Fibroblast of villous mesenchyme (primary cell): ENCODE measurements at regions not wholly inside any gene's neighbourhood (a gene's known extent, or its start where the extent isn't known, plus 50 kb on each side); places are given as distances from the start of the nearest gene placed in this dataset.
A peak's percentile ranks its signal among the peaks of the same experiment; 100 is the strongest.

Experiments
- DNase-seq: peaks from one replicate; pipeline ENCODE4 v3.0.0-alpha.2; 2010; ENCODE audit warnings: low read depth
- H3K4me3 ChIP-seq: 2 replicates; pipeline ENCODE4 v1.5.1; 2011; ENCODE audit warnings: low read depth, mild to moderate bottlenecking, low read length
- TF ChIP-seq, protein P1 (sequence below): IDR thresholded peaks from 2 replicates; pipeline ENCODE4 v1.5.1; 2012; ENCODE audit warnings: low read depth, mild to moderate bottlenecking, low read length; ENCODE audit not compliant: insufficient read depth

DNA sequence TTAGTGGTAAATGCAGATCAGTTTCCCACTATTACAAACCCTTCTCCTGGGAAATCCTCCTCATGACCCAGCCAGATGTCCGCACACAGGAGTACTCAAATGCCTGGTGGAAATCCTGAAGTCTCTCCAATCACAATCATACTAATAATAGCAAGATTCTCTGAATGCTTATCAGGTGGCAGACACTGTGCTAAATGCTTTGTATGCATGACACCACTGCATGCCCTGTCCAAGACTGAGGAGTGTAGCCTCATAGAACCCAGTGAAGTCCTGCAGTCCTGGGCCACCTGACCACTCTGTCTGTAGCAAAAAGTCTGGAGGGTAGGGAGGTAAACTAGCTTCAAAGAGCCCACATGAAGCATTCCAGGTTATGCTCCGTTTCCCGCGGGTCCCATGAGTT is 434.8 kb upstream of the CHST9 start:
- no peak for DNase-seq
- no peak overlapping the region for H3K4me3 ChIP-seq
- TF ChIP-seq, protein P1, sequence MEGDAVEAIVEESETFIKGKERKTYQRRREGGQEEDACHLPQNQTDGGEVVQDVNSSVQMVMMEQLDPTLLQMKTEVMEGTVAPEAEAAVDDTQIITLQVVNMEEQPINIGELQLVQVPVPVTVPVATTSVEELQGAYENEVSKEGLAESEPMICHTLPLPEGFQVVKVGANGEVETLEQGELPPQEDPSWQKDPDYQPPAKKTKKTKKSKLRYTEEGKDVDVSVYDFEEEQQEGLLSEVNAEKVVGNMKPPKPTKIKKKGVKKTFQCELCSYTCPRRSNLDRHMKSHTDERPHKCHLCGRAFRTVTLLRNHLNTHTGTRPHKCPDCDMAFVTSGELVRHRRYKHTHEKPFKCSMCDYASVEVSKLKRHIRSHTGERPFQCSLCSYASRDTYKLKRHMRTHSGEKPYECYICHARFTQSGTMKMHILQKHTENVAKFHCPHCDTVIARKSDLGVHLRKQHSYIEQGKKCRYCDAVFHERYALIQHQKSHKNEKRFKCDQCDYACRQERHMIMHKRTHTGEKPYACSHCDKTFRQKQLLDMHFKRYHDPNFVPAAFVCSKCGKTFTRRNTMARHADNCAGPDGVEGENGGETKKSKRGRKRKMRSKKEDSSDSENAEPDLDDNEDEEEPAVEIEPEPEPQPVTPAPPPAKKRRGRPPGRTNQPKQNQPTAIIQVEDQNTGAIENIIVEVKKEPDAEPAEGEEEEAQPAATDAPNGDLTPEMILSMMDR: no peak

DNA sequence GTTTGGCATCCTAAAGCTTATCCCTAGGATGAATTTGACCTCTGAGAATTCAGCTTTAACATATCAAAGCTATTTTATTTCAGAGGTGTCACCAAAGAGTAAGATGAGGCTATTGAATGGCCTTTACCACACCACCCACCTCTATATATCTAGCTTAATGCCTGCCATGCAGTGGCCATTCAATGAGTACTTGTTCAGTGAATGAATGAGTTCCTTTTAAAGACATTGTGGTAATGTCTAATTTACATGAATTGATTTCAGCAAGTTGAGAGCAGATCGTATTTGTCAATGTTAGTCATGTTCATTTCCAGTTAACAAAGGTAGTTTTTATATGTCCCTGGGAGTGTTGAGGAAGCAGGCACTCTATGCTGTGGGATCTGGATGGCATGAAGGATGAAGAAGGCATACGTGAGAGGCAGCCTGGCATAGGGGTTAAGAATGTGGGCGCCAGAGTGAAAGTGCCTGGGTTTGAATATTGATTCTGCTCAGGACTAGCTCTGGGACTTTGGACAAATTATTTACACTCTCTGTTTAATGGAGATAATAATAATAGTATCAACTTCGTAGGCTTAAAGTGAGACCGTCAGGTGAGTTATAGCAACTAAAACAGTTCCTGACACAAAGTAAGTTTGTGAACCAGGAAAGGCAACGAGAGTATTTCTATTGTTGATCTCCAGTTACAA is 434.1 kb upstream of the CHST9 start:
- TF ChIP-seq, protein P1: no peak
- no peak for DNase-seq
- H3K4me3 ChIP-seq: no peak overlapping the region

DNA sequence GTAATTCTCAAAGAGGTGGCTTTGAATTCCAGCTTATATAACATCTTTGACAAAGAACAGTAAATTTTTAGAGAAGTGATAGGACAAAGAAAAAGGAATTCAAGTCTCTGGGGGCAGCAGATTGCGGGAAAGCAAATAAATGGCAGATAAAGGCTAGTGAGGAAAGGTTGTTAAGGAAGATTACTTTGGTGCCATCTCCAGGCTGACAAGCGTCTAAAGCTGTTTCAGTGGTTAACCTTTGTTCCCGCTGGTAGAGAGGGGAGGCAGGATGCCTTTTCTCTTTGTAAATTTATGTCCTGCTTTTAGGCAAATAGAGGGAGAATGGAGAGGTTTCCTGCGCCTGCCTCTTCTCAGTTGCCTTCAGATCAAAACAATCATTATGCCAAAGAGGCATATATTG is 431.2 kb upstream of the CHST9 start:
- no peak overlapping the region for H3K4me3 ChIP-seq
- TF ChIP-seq, protein P1: no peak
- DNase-seq: no peak

DNA sequence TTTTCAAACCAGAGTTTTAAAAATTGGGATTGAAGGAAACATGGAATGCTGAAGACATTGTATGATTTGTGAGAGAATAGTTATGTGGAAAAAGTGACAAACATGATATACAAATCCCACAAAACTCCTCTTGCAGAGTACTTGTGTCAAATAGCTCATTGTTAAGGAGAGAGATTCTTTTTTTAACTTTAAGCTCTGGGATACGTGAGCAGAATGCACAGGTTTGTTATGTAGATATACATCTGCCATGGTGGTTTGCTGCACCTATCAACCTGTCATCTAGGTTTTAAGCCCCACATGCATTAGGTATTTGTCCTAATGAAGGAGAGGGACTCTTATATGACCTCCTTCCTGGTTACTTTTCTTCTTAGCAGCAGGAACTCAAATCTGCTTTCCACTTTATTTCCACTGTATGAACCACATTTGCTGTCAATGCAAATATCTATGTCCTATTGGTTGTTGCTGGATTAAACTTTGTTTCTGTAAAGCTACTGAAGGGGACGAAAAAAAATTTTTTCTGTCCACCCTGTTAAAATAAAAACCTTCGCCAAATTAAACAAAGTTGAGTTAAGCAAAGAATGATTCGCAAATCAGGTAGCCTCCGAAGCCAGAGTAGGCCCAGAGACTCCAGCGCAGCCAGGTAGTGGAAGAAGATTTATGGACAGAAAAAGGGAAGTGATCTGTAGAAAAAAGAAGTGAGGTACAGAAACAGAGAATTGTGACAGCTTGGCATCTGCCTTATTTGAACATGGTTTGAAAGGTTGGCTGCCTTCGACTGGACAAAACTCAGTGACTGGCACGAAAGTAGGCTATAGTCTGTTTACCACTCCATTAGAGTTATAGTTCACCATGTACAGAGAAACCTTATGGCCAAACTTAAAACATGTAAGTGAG is 430.1 kb upstream of the CHST9 start:
- no peak for DNase-seq
- TF ChIP-seq, protein P1: no peak
- no peak overlapping the region for H3K4me3 ChIP-seq

DNA sequence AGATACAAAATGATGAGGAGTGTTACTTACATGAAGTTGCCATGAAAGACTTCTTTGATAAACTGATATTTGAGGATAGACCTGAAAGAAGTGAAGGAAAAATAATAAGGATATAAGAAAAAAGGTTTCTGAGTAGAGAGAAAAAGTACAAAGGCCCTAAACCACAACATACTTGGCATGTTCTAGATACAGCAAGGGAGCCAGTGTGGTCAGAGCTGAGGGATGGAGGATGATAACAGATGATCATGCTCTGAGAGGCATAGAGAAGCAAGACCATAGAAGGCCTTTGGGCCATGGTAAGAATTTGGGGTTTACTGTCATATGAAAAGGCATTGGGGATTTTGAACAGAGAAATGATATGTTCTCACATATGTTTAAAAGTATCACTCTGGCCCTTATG is 424.1 kb upstream of the CHST9 start:
- H3K4me3 ChIP-seq: no peak overlapping the region
- DNase-seq: no peak
- TF ChIP-seq, protein P1: no peak

DNA sequence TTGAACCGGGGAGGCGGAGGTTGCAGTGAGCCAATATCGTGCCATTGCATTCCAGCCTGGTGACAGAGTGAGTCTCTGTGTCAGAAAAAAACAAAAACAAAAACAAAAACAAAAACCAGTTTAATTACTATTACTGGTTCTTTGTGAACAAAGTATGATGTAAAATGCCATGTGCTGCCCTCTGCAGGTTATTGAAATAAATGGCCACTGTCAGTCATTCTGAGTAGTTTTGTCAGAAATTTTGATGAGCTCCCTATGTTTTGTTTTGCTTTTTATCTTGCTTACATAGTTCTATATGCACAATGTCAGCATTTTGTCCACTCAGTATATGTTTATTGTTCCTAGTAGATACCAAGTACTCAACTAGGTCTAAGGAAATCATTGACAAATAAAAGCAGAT is 423.6 kb upstream of the CHST9 start:
- no peak overlapping the region for H3K4me3 ChIP-seq
- DNase-seq: no peak
- TF ChIP-seq, protein P1: peak; percentile 29

DNA sequence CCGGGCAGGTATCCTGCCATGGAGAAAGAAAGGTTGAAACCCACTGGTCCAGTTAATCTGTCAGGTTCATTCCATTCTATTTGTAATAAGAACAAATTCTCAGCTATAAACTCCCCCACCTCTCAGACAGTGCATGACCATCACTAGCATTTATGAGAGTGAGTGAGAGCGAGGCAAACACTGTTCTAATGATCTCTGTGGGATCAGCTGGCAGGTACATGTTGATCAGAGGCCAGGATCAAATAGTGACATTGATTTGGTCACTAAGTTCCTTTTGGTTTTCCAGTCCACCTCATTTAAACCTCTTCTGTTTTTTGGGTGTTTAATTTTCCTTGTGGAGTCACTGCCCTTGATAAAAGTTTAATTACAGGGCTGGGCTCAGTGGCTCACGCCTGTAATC is 423.1 kb upstream of the CHST9 start:
- TF ChIP-seq, protein P1: no peak
- no peak for DNase-seq

More for the DNA sequence above, 423.1 kb upstream of the CHST9 start:
- H3K4me3 ChIP-seq: no peak overlapping the region
